Fibroblast of skin of scalp (primary cell): ENCODE measurements at regions not wholly inside any gene's neighbourhood (a gene's known extent, or its start where the extent isn't known, plus 50 kb on each side); places are given as distances from the start of the nearest gene placed in this dataset.
"Not testable (repeated sequence)": the region's sequence is repeated elsewhere in the genome, so short reads cannot be mapped to it uniquely, and the experiment has no call there.

Source experiments
- DNase-seq: peaks from one replicate; pipeline ENCODE4 v3.0.0-alpha.2; 2013

- no peak for DNase-seq
Observed at GRCh38 chr17:77087650-77088454, 52.9 kb upstream of the SEC14L1 start.

GRCh38 chr17:77088455-77089123 is 52.2 kb upstream of the SEC14L1 start:
- DNase-seq = peak; percentile 99

GRCh38 chr17:77089124-77089490 is 51.7 kb upstream of the SEC14L1 start:
- no peak for DNase-seq

GRCh38 chr17:77089949-77090348 is 50.8 kb upstream of the SEC14L1 start:
- DNase-seq = not testable (repeated sequence)

GRCh38 chr17:77090476-77090875 is 50.3 kb upstream of the SEC14L1 start:
- DNase-seq = no peak
